AG04450 (cell line): ENCODE measurements at regions not wholly inside any gene's neighbourhood (a gene's known extent, or its start where the extent isn't known, plus 50 kb on each side); places are given as distances from the start of the nearest gene placed in this dataset.

Source experiments
- CTCF ChIA-PET: fragments of 300-600, 350-600 bp; formaldehyde crosslinking; extraction: SDS; loops from one replicate; lab custom pipeline; 2022; ENCODE audit warnings: antibody characterized with exemption, inconsistent platforms; lab: Charles Lee
- POLR2A ChIA-PET: fragments of 350-600 bp; formaldehyde crosslinking; extraction: SDS; loops from one replicate; lab custom pipeline; 2021; ENCODE audit warnings: antibody characterized with exemption, inconsistent platforms; lab: Yijun Ruan, JAX
- DNase-seq: peaks from one replicate; pipeline ENCODE4 v3.0.0-alpha.2; 2011; ENCODE audit warnings: low read depth, low spot score
- H3K27ac ChIP-seq: one replicate; pipeline ENCODE4 v1.5.1; 2012; ENCODE audit warnings: low read depth, low read length, control low read depth
- H3K27me3 ChIP-seq: one replicate; pipeline ENCODE4 v1.6.0; 2012; ENCODE audit warnings: low read length; ENCODE audit not compliant: control insufficient read depth, insufficient read depth
- H3K4me3 ChIP-seq: 2 replicates; pipeline ENCODE4 v1.5.1; 2011; ENCODE audit warnings: mild to moderate bottlenecking, low read depth, low read length, control low read depth
- H3K9me3 ChIP-seq: 2 replicates; pipeline ENCODE4 v1.5.1; 2012; ENCODE audit warnings: low read length; ENCODE audit not compliant: control insufficient read depth, insufficient read depth
- TF ChIP-seq, protein P1 (sequence below): IDR thresholded peaks from 2 replicates; pipeline ENCODE4 v1.5.1; 2011; ENCODE audit warnings: low read depth, low read length, control low read depth, inconsistent platforms

DNA sequence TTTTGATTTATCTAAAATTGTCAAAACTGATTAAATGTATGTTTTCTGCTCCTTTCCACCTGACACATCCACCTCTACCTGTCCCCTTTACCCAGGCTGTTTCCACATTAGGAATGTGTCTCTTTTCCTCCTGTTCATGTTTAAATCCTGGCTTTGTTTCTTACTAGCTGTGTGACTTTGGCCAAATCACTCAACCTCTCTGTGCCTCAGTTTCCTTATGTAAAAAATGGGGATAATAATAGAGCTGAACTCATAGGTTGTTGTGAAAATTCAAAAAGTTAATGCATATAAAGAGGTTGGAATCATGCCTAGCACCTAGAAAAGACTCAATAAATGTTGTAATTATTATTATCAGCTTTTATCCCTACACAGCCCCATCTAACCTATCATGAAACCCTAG is 136.8 kb downstream of the NXPE2 start:
- TF ChIP-seq, protein P1, sequence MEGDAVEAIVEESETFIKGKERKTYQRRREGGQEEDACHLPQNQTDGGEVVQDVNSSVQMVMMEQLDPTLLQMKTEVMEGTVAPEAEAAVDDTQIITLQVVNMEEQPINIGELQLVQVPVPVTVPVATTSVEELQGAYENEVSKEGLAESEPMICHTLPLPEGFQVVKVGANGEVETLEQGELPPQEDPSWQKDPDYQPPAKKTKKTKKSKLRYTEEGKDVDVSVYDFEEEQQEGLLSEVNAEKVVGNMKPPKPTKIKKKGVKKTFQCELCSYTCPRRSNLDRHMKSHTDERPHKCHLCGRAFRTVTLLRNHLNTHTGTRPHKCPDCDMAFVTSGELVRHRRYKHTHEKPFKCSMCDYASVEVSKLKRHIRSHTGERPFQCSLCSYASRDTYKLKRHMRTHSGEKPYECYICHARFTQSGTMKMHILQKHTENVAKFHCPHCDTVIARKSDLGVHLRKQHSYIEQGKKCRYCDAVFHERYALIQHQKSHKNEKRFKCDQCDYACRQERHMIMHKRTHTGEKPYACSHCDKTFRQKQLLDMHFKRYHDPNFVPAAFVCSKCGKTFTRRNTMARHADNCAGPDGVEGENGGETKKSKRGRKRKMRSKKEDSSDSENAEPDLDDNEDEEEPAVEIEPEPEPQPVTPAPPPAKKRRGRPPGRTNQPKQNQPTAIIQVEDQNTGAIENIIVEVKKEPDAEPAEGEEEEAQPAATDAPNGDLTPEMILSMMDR = no peak
- Histone ChIP-seq H3K27ac (no peak overlapping the region), H3K4me3 (no peak overlapping the region), H3K9me3 (no peaks in the 10 kb centered on the region), H3K27me3 (no peaks in the 10 kb centered on the region)
- CTCF ChIA-PET = no interaction called here
- DNase-seq = no peak
- POLR2A ChIA-PET = no interaction called here

DNA sequence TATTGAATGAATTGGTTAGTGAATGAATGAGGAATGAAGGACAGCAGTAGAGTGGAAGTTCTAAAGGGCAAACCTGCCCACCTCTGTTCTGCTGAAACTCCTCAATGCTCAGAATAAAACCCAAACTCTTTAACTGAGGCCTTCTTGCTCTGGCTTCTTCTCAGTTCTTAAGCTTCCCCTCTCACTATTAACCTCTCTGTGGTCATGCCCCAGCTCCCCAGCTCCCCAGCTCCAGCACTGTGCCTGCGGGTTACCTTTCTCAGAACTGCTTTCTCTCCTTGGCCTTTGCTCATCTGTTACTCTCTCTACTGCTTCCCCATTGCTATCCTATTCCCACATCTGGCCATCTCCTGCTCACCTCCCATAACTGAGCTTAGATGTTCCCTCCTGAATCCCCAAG is 137.4 kb downstream of the NXPE2 start:
- no peak overlapping the region for H3K27ac ChIP-seq
- no peaks in the 10 kb centered on the region for H3K27me3 ChIP-seq
- H3K4me3 ChIP-seq = no peak overlapping the region
- ChIA-PET POLR2A (no interaction called here), CTCF (no interaction called here)
- TF ChIP-seq, protein P1 = no peak
- no peak for DNase-seq
- H3K9me3 ChIP-seq = no peaks in the 10 kb centered on the region

DNA sequence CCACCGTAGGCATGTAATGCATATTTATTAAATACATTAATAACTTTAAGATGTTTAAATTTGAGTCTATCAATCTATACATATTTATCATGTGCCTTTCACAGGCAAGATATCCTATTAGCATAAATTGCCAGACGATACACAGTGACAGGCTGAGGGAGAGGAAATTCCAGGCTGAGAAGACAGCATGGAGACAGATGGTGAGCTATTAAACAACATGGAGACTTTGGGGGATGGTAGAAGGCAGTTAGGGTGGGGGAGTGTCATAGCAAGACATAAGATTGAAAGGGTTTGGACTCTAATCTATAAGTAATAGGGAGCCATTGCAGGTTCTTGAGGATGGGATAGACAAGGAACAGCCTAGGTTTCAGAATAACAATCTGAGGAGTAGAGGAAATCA is 138.5 kb downstream of the NXPE2 start:
- ChIA-PET CTCF (no interaction called here), POLR2A (no interaction called here)
- DNase-seq = no peak
- no peaks in the 10 kb centered on the region for H3K27me3 ChIP-seq
- H3K4me3 ChIP-seq = no peak overlapping the region
- no peaks in the 10 kb centered on the region for H3K9me3 ChIP-seq
- TF ChIP-seq, protein P1 = no peak
- no peak overlapping the region for H3K27ac ChIP-seq

DNA sequence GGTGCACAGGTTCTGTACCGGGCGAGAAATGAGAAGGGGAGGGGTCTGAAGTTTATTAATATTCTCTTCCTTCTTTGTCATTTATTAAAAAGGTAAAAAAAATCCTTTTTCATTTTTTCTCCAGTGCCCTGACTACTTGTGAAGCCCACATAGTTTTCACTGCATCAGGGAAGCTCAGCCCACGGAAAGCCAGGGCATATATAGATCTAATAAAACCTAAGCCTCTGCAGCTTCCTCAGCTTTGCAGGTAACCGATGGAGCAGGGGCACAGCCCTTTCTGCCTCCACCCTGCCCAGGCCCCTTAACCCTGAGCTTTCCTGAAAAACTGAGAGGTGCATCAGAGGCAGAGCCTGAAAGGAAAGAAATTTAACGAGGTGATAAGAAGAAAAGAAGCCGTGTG is 140.1 kb downstream of the NXPE2 start:
- H3K27me3 ChIP-seq = no peaks in the 10 kb centered on the region
- TF ChIP-seq, protein P1 = no peak
- DNase-seq = no peak
- ChIA-PET CTCF (no interaction called here), POLR2A (no interaction called here)
- H3K9me3 ChIP-seq = no peaks in the 10 kb centered on the region
- no peak overlapping the region for H3K4me3 ChIP-seq
- no peak overlapping the region for H3K27ac ChIP-seq

DNA sequence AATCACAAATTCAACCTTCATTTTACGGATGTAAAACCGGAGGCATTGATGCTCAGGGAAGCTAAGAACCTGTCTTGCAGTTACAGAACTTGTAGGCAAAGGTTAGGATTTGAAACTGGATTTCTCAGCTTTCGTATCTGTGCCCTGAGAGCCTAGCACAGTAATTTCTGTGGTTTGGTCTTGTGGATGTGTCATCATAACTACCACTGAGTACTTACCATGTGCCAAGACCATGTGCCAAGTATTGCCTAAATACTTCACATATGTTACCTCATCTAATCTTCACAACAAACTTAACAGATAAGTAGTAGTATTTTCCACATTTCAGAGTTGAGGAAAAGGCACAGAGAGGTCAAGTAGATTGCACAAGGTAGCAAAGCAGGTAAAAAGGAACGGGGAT is 140.7 kb downstream of the NXPE2 start:
- H3K27me3 ChIP-seq = no peaks in the 10 kb centered on the region
- ChIA-PET POLR2A (no interaction called here), CTCF (no interaction called here)
- DNase-seq = no peak
- H3K9me3 ChIP-seq = no peaks in the 10 kb centered on the region
- TF ChIP-seq, protein P1 = no peak
- no peak overlapping the region for H3K4me3 ChIP-seq
- no peak overlapping the region for H3K27ac ChIP-seq
